GM23338 (cell line): ENCODE measurements at regions not wholly inside any gene's neighbourhood (a gene's known extent, or its start where the extent isn't known, plus 50 kb on each side); places are given as distances from the start of the nearest gene placed in this dataset.
A peak's percentile ranks its signal among the peaks of the same experiment; 100 is the strongest.

Experiments used
- ATAC-seq: fragments of 200-7000 bp; cut with Tn5 transposase; 3 replicates; pipeline ENCODE4 v1.9.1; 2020
- DNase-seq: peaks from one replicate; pipeline ENCODE4 v3.0.0-alpha.2; 2015; ENCODE audit warnings: low spot score
- H2AFZ ChIP-seq: fragments of 200-600 bp; sonication (generic); 2 replicates; pipeline ENCODE4 v1.8.0; 2016; ENCODE audit warnings: antibody characterized with exemption, mild to moderate bottlenecking, moderate library complexity
- H3F3A ChIP-seq: fragments of 200-600 bp; sonication (generic); replicated peaks from 2 replicates; pipeline ENCODE4 v1.8.0; 2017; ENCODE audit warnings: antibody characterized with exemption, mixed run types, low read depth
- H3K27ac ChIP-seq: fragments of 200-600 bp; sonication (generic); 2 replicates; pipeline ENCODE4 v1.6.1; 2016; ENCODE audit warnings: low read depth
- H3K27me3 ChIP-seq: fragments of 200-600 bp; sonication (generic); 2 replicates; pipeline ENCODE4 v1.8.0; 2016; ENCODE audit warnings: mild to moderate bottlenecking, mixed run types, moderate library complexity; ENCODE audit not compliant: insufficient read depth
- H3K36me3 ChIP-seq: fragments of 200-600 bp; sonication (generic); 2 replicates; pipeline ENCODE4 v1.8.0; 2016; ENCODE audit warnings: mild to moderate bottlenecking; ENCODE audit not compliant: insufficient read depth
- H3K4me1 ChIP-seq: fragments of 200-600 bp; sonication (generic); 2 replicates; pipeline ENCODE4 v1.8.0; 2016; ENCODE audit warnings: mild to moderate bottlenecking, moderate library complexity; ENCODE audit not compliant: insufficient read depth
- H3K4me2 ChIP-seq: fragments of 200-600 bp; sonication (generic); 2 replicates; pipeline ENCODE4 v1.7.1; 2017; ENCODE audit warnings: mixed run types
- H3K4me3 ChIP-seq: fragments of 200-600 bp; sonication (generic); 2 replicates; pipeline ENCODE4 v1.6.1; 2016; ENCODE audit warnings: mixed run types
- H3K79me2 ChIP-seq: fragments of 200-600 bp; sonication (generic); replicated peaks from 2 replicates; pipeline ENCODE4 v1.8.0; 2017; ENCODE audit warnings: mild to moderate bottlenecking; ENCODE audit not compliant: insufficient read depth
- H3K9me2 ChIP-seq: fragments of 200-600 bp; sonication (generic); 2 replicates; pipeline ENCODE4 v1.8.0; 2017; ENCODE audit not compliant: insufficient read depth
- H4K20me1 ChIP-seq: fragments of 200-600 bp; sonication (generic); replicated peaks from 2 replicates; pipeline ENCODE4 v1.8.0; 2017; ENCODE audit warnings: mild to moderate bottlenecking; ENCODE audit not compliant: insufficient read depth
- H3K27ac Mint-ChIP-seq: 2 replicates; pipeline ENCODE4 v1.8.0; 2020; ENCODE audit warnings: inconsistent platforms, mild to moderate bottlenecking, moderate library complexity, mixed read lengths
- H3K27me3 Mint-ChIP-seq: 3 replicates; pipeline ENCODE4 v1.8.0; 2022; ENCODE audit warnings: low read depth, mild to moderate bottlenecking, moderate library complexity, mixed read lengths, inconsistent platforms; ENCODE audit not compliant: insufficient read depth, poor library complexity
- H3K36me3 Mint-ChIP-seq: 3 replicates; pipeline ENCODE4 v1.8.0; 2021; ENCODE audit warnings: low read depth, mild to moderate bottlenecking, inconsistent platforms, moderate library complexity, mixed read lengths
- H3K4me1 Mint-ChIP-seq: 3 replicates; pipeline ENCODE4 v1.8.0; 2020; ENCODE audit warnings: mild to moderate bottlenecking, inconsistent platforms, mixed read lengths
- H3K4me3 Mint-ChIP-seq: 3 replicates; pipeline ENCODE4 v1.8.0; 2021; ENCODE audit warnings: moderate library complexity, mild to moderate bottlenecking, inconsistent platforms, mixed read lengths
- H3K9me3 Mint-ChIP-seq: 3 replicates; pipeline ENCODE4 v1.8.0; 2020; ENCODE audit warnings: moderate library complexity, mild to moderate bottlenecking, inconsistent platforms, mixed read lengths
- CREB1 ChIP-seq: fragments of 250-450 bp; sonication (Bioruptor Pico); IDR thresholded peaks from 2 replicates; pipeline ENCODE4 v1.5.0; 2020; ENCODE audit warnings: low read depth, mild to moderate bottlenecking, moderate library complexity
- JUNB ChIP-seq: IDR thresholded peaks from one replicate; pipeline ENCODE4 v1.6.1; 2016; ENCODE audit warnings: antibody characterized with exemption; ENCODE audit not compliant: unreplicated experiment
- POLR2AphosphoS5 ChIP-seq: IDR thresholded peaks from 2 replicates; pipeline ENCODE4 v1.6.1; 2016; ENCODE audit warnings: antibody characterized with exemption, low read depth
- TF ChIP-seq, protein P1 (sequence below), 2 experiments: fragments of 200-600 bp in 1 of 2; sonication (generic) in 1 of 2; conservative IDR thresholded peaks; 2 replicates each; pipeline versions ENCODE4 v1.5.1 to v1.6.1; 2016 to 2017; ENCODE audit warnings: antibody characterized with exemption in 2 of 2, low read depth in 2 of 2, mild to moderate bottlenecking in 2 of 2, moderate library complexity in 1 of 2
- TF ChIP-seq, protein P2 (sequence below): IDR thresholded peaks from one replicate; pipeline ENCODE4 v1.6.1; 2018; ENCODE audit warnings: antibody characterized with exemption; ENCODE audit not compliant: unreplicated experiment

DNA sequence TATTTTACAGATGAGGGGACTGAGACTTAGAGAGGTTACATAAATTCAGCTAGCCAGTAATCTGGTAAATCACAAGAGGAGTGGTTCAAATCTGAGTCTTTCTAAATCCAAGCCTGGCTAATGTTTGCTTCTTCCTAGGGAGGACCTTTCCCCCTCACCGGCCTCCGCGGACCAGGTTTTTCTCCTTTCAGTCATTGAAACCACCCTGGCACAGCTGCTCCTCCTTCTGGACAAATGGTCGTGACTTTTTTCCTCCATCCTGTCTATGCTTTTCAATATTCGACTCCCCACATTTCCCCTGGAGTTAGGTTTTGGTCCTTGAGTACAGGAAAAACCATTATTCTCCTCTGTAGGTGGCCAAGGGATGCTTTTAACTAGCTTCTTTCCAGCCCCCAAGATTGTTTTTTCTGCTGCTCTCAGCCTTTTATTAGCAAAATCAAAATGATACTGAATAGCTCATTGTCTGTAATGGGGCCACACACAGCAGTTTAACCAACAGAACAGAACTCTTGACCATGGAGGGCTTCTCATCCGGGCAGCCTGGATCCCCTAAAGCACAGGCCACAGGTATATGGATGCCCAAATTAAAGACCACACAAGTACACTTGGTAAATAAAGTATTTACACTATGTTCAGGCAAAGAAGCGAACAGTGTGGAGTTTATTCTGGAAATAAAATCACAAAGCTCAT, 85.9 kb upstream of the KLHL25 start:
- peaks cover 3% of the 10 kb centered on the region; the same call in 1 of the 3 replicates for H3K4me1 Mint-ChIP-seq
- ATAC-seq (no peak), DNase-seq (no peak)
- Histone ChIP-seq H3K27ac (no peak overlapping the region), H3K4me1 (no peaks in the 10 kb centered on the region), H3K79me2 (no peaks in the 10 kb centered on the region), H3K4me2 (no peak overlapping the region), H2AFZ (no peak overlapping the region), H3K36me3 (no peaks in the 10 kb centered on the region), H3K9me2 (0 out of 2 replicates have a peak, but pooled peaks cover 5% of the 10 kb centered on the region), H3K4me3 (no peak overlapping the region), H3K27me3 (no peaks in the 10 kb centered on the region), H3F3A (no peaks in the 10 kb centered on the region), H4K20me1 (no peaks in the 10 kb centered on the region)
- no peak overlapping the region for H3K27ac Mint-ChIP-seq
- TF ChIP-seq JUNB (no peak), CREB1 (CRISPR knock-in tag) (no peak)
- TF ChIP-seq, protein P1, sequence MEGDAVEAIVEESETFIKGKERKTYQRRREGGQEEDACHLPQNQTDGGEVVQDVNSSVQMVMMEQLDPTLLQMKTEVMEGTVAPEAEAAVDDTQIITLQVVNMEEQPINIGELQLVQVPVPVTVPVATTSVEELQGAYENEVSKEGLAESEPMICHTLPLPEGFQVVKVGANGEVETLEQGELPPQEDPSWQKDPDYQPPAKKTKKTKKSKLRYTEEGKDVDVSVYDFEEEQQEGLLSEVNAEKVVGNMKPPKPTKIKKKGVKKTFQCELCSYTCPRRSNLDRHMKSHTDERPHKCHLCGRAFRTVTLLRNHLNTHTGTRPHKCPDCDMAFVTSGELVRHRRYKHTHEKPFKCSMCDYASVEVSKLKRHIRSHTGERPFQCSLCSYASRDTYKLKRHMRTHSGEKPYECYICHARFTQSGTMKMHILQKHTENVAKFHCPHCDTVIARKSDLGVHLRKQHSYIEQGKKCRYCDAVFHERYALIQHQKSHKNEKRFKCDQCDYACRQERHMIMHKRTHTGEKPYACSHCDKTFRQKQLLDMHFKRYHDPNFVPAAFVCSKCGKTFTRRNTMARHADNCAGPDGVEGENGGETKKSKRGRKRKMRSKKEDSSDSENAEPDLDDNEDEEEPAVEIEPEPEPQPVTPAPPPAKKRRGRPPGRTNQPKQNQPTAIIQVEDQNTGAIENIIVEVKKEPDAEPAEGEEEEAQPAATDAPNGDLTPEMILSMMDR (conservative IDR thresholded peaks at IDR 0.05; ENCODE audit: low read depth in 2 of 2), result peak in 1 of 2 experiments; percentile 38; a peak in 2 of 4 replicates
- H3K36me3 Mint-ChIP-seq, result peaks cover 4% of the 10 kb centered on the region; the same call in 1 of the 3 replicates
- H3K27me3 Mint-ChIP-seq, result peaks cover 3% of the 10 kb centered on the region
- peaks cover 6% of the 10 kb centered on the region; the same call in 2 of the 3 replicates for H3K9me3 Mint-ChIP-seq
- H3K4me3 Mint-ChIP-seq, result no peak overlapping the region

DNA sequence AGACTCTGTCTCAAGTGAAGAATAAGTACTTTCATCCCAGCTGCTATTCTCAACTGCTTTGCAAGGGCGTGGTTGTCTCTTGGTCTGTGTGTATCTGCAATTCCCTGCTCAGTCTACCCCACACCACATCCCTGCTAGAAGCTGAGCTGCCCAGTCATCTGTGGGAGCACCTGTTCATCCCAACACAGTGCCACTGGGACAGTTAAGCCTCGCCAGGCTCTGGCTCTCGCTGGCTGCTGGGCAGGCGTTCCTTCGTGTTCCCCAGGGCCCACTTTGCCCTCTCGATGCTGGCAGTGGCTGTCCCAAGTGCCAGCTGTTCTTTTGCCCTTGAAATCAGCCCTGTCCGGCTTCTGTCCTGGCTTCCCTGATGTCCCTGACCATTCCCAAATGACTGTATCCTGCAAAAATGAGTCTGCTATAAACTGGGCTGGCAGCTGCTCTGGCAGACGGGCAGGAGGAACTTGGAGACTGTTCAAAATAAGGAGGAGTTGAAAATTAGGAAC, 91.6 kb upstream of the KLHL25 start:
- ATAC-seq (no peak), DNase-seq (no peak)
- H3K4me1 Mint-ChIP-seq, result peaks cover 3% of the 10 kb centered on the region; the same call in 2 of the 3 replicates
- TF ChIP-seq CREB1 (CRISPR knock-in tag), result no peak
- Histone ChIP-seq H3K4me3 (no peak overlapping the region), H3K4me2 (no peak overlapping the region), H3K27me3 (no peaks in the 10 kb centered on the region), H3K27ac (no peak overlapping the region), H3K36me3 (no peaks in the 10 kb centered on the region), H3K79me2 (no peaks in the 10 kb centered on the region), H2AFZ (no peak overlapping the region), H3K4me1 (no peaks in the 10 kb centered on the region), H4K20me1 (no peaks in the 10 kb centered on the region), H3K9me2 (0 out of 2 replicates have a peak, but pooled peaks cover 5% of the 10 kb centered on the region), H3F3A (no peaks in the 10 kb centered on the region)
- peaks cover 2% of the 10 kb centered on the region for H3K27me3 Mint-ChIP-seq
- peaks cover 6% of the 10 kb centered on the region; the same call in 2 of the 3 replicates for H3K9me3 Mint-ChIP-seq
- H3K27ac Mint-ChIP-seq, result no peak overlapping the region
- H3K36me3 Mint-ChIP-seq, result peaks cover 4% of the 10 kb centered on the region; the same call in 1 of the 3 replicates
- H3K4me3 Mint-ChIP-seq, result no peak overlapping the region

DNA sequence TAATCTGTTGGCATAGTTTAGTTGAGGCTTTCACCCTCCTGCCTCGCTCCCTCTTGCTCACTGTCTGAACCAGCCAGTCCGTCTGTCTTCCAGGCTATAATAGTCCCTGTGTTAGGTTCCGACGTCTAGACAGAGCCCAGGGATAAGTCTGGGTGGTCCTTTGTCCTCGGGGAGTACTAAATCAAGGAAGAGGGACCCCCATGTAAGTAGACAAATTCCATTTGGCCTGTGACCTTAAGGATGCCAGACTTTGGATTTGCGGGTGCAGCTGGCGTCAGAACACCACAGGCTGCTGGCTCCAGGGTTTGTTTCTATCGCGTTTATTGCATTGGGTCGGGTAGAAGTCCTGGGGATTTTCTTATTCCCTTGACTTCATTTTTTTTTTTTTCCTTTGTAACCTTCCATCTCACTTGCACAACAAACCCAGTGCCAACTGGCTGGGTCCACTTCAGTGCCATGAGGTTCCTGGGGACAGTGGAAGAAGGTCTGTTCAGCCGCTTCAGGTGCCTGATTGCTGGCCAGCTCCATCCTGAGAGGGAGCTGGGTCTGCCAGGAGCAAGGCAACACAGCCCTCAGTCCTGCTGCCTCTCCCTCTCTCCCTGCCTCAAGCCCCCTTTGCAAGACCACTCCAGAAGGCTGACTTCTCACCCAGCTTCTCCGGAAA, 95.4 kb upstream of the KLHL25 start:
- Histone ChIP-seq H3K4me1 (no peaks in the 10 kb centered on the region), H3K27me3 (no peaks in the 10 kb centered on the region), H3K4me3 (no peak overlapping the region), H3K4me2 (no peak overlapping the region), H2AFZ (no peak overlapping the region), H3K9me2 (0 out of 2 replicates have a peak, but pooled peaks cover 1% of the 10 kb centered on the region), H3K36me3 (no peaks in the 10 kb centered on the region), H3K79me2 (no peaks in the 10 kb centered on the region), H3F3A (no peaks in the 10 kb centered on the region), H3K27ac (no peak overlapping the region), H4K20me1 (no peaks in the 10 kb centered on the region)
- Mint-ChIP-seq H3K27me3 (peaks cover 2% of the 10 kb centered on the region), H3K36me3 (no peaks in the 10 kb centered on the region), H3K27ac (no peak overlapping the region), H3K4me1 (peaks cover 3% of the 10 kb centered on the region; the same call in 2 of the 3 replicates), H3K4me3 (no peak overlapping the region), H3K9me3 (no peaks in the 10 kb centered on the region)
- peak; percentile 48; the same call in 2 of the 3 replicates for ATAC-seq
- TF ChIP-seq POLR2AphosphoS5, result no peak
- TF ChIP-seq, protein P2, sequence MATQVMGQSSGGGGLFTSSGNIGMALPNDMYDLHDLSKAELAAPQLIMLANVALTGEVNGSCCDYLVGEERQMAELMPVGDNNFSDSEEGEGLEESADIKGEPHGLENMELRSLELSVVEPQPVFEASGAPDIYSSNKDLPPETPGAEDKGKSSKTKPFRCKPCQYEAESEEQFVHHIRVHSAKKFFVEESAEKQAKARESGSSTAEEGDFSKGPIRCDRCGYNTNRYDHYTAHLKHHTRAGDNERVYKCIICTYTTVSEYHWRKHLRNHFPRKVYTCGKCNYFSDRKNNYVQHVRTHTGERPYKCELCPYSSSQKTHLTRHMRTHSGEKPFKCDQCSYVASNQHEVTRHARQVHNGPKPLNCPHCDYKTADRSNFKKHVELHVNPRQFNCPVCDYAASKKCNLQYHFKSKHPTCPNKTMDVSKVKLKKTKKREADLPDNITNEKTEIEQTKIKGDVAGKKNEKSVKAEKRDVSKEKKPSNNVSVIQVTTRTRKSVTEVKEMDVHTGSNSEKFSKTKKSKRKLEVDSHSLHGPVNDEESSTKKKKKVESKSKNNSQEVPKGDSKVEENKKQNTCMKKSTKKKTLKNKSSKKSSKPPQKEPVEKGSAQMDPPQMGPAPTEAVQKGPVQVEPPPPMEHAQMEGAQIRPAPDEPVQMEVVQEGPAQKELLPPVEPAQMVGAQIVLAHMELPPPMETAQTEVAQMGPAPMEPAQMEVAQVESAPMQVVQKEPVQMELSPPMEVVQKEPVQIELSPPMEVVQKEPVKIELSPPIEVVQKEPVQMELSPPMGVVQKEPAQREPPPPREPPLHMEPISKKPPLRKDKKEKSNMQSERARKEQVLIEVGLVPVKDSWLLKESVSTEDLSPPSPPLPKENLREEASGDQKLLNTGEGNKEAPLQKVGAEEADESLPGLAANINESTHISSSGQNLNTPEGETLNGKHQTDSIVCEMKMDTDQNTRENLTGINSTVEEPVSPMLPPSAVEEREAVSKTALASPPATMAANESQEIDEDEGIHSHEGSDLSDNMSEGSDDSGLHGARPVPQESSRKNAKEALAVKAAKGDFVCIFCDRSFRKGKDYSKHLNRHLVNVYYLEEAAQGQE, result peak; percentile 50
- no peak for DNase-seq
